B cell (primary cell): ENCODE measurements at regions not wholly inside any gene's neighbourhood (a gene's known extent, or its start where the extent isn't known, plus 50 kb on each side); places are given as distances from the start of the nearest gene placed in this dataset.

Source experiments
- ATAC-seq: fragments of 200-7000 bp; cut with Tn5 transposase; one replicate; pipeline ENCODE4 v1.10.0; 2021; ENCODE audit warnings: low read depth, mild to moderate bottlenecking, moderate number of reproducible peaks, moderate library complexity
- CTCF ChIA-PET: fragments of 350-600 bp; sonication (Branson Sonifier 250); formaldehyde crosslinking; loops from one replicate; lab custom pipeline; 2021; ENCODE audit warnings: antibody characterized with exemption, inconsistent platforms; lab: Charles Lee
- POLR2A ChIA-PET: fragments of 350-600 bp; sonication (Branson Sonifier 250); formaldehyde crosslinking; loops from one replicate; lab custom pipeline; 2021; ENCODE audit warnings: antibody characterized with exemption; lab: Charles Lee
- DNase-seq: peaks from one replicate; pipeline ENCODE4 v3.0.0; 2013
- H2AFZ ChIP-seq: 2 replicates; pipeline ENCODE4 v1.6.1; 2012; ENCODE audit warnings: mild to moderate bottlenecking, low read depth, low read length; ENCODE audit not compliant: insufficient read depth, poor library complexity, severe bottlenecking
- H3K27ac ChIP-seq, 2 donors: 1 replicate in 1 of 2; 2 replicates in 1 of 2; pipeline ENCODE4 v1.5.1; 2012 to 2013; ENCODE audit warnings: low read length in 2 of 2, mild to moderate bottlenecking in 2 of 2, moderate library complexity in 1 of 2
- H3K27me3 ChIP-seq, 4 experiments: fragments of 200-600 bp in 1 of 4; sonication (generic) in 1 of 4; replicated peaks in 1 of 4; 1 replicate in 2 of 4; 2 replicates in 2 of 4; pipeline versions ENCODE4 v1.6.1 to v1.7.0; 2013 to 2016; ENCODE audit warnings: low read length in 3 of 4, mild to moderate bottlenecking in 2 of 4, mixed read lengths in 1 of 4, moderate library complexity in 1 of 4; ENCODE audit not compliant: insufficient read depth in 4 of 4, control insufficient read depth in 3 of 4; ENCODE audit errors: control extremely low read depth in 1 of 4
- H3K36me3 ChIP-seq, 2 experiments: replicated peaks in 1 of 2; 1 replicate in 1 of 2; 2 replicates in 1 of 2; pipeline versions ENCODE4 v1.6.1 to v1.7.1; 2013; ENCODE audit warnings: low read length in 1 of 2; ENCODE audit not compliant: insufficient read depth in 2 of 2, control insufficient read depth in 1 of 2; ENCODE audit errors: control extremely low read depth in 1 of 2, extremely low read depth in 1 of 2
- H3K4me1 ChIP-seq, 2 donors: fragments of 200-600 bp in 1 of 2; sonication (generic) in 1 of 2; 1 replicate in 1 of 2; 2 replicates in 1 of 2; pipeline versions ENCODE4 v1.5.1 to v1.6.1; 2013 to 2017; ENCODE audit warnings: low read length in 2 of 2; ENCODE audit not compliant: control insufficient read depth in 2 of 2, insufficient read depth in 2 of 2
- H3K4me2 ChIP-seq: replicated peaks from 2 replicates; pipeline ENCODE3; 2012; ENCODE audit warnings: mild to moderate bottlenecking, low read depth, low read length; ENCODE audit not compliant: poor library complexity, severe bottlenecking
- H3K4me3 ChIP-seq, 5 experiments: fragments of 200-600 bp in 1 of 5; sonication (generic) in 1 of 5; 1 replicate in 3 of 5; 2 replicates in 2 of 5; pipeline versions ENCODE4 v1.5.1 to v1.7.0; 2011 to 2016; ENCODE audit warnings: low read length in 4 of 5, mild to moderate bottlenecking in 4 of 5, low read depth in 2 of 5, control low read depth in 1 of 5, moderate library complexity in 1 of 5; ENCODE audit not compliant: insufficient read depth in 1 of 5; ENCODE audit errors: control extremely low read depth in 1 of 5, extremely low read depth in 1 of 5
- H3K79me2 ChIP-seq: fragments of 200-600 bp; sonication (generic); one replicate; pipeline ENCODE4 v1.6.0; 2016; ENCODE audit warnings: low read length; ENCODE audit not compliant: control insufficient read depth, insufficient read depth
- H3K9ac ChIP-seq: fragments of 200-600 bp; sonication (generic); 2 replicates; pipeline ENCODE4 v1.6.1; 2017; ENCODE audit warnings: mild to moderate bottlenecking, low read length, moderate library complexity
- H3K9me3 ChIP-seq, 3 donors: one replicate each; pipeline versions ENCODE4 v1.6.1 to v1.7.1; 2013; ENCODE audit warnings: low read length in 2 of 3; ENCODE audit not compliant: control insufficient read depth in 2 of 3, insufficient read depth in 1 of 3; ENCODE audit errors: control extremely low read depth in 1 of 3
- H4K20me1 ChIP-seq: 2 replicates; pipeline ENCODE4 v1.6.0; 2012; ENCODE audit warnings: mild to moderate bottlenecking, low read length; ENCODE audit not compliant: insufficient read depth, control insufficient read depth, poor library complexity, severe bottlenecking
- H3K27ac Mint-ChIP-seq: one replicate; pipeline ENCODE4 v1.8.0; 2021; ENCODE audit warnings: mixed read lengths
- H3K27me3 Mint-ChIP-seq: one replicate; pipeline ENCODE4 v1.8.0; 2021; ENCODE audit warnings: mixed read lengths
- H3K4me1 Mint-ChIP-seq: one replicate; pipeline ENCODE4 v1.8.0; 2021; ENCODE audit warnings: mixed read lengths
- H3K4me3 Mint-ChIP-seq: one replicate; pipeline ENCODE4 v1.8.0; 2021; ENCODE audit warnings: mixed read lengths
- H3K9me3 Mint-ChIP-seq: one replicate; pipeline ENCODE4 v1.8.0; 2022; ENCODE audit warnings: mixed read lengths; ENCODE audit not compliant: insufficient read depth
- CTCF ChIP-seq: fragments of 200-600 bp; IDR thresholded peaks from one replicate; pipeline ENCODE4 v1.8.0; 2022; ENCODE audit warnings: antibody characterized with exemption, mild to moderate bottlenecking
- EZH2 ChIP-seq: IDR thresholded peaks from 2 replicates; pipeline ENCODE4 v1.6.1; 2012; ENCODE audit warnings: borderline replicate concordance, low read depth, mild to moderate bottlenecking, moderate library complexity, low read length; ENCODE audit not compliant: insufficient read depth, poor library complexity, severe bottlenecking
- WGBS: methylation state at CpG from one replicate; pipeline ENCODE4 v1.1.5; 2013; ENCODE audit warnings: missing lambda C conversion rate; ENCODE audit not compliant: insufficient coverage; 5-methylcytosine and 5-hydroxymethylcytosine counted together
- intact Hi-C: fragments of 100-400 bp; cut with micrococcal nuclease; formaldehyde crosslinking; loops from one replicate; pipeline ENCODE4 v1.10.0; 2022

GRCh38 chr6:17039266-17039665 lies 62.6 kb upstream of the STMND1 start:
- H3K27ac ChIP-seq = no peak overlapping the region
- no peaks in the 10 kb centered on the region for H3K79me2 ChIP-seq
- TF ChIP-seq EZH2 (no peak), CTCF (no peak)
- Mint-ChIP-seq H3K4me1 (no peaks in the 10 kb centered on the region), H3K4me3 (no peak overlapping the region), H3K9me3 (peaks cover 5% of the 10 kb centered on the region), H3K27ac (no peak overlapping the region), H3K27me3 (peaks cover 13% of the 10 kb centered on the region)
- WGBS = no CpG with 5 or more reads among the region's 4 CpGs
- ChIA-PET CTCF (no interaction called here), POLR2A (no interaction called here)
- no peak for ATAC-seq
- no peaks in the 10 kb centered on the region for H3K4me1 ChIP-seq
- H4K20me1 ChIP-seq = no peaks in the 10 kb centered on the region
- H3K4me2 ChIP-seq = no peak overlapping the region
- no peak overlapping the region for H2AFZ ChIP-seq
- no peaks in the 10 kb centered on the region for H3K27me3 ChIP-seq
- H3K9ac ChIP-seq = no peak overlapping the region
- H3K9me3 ChIP-seq = no peaks in the 10 kb centered on the region
- no peaks in the 10 kb centered on the region for H3K36me3 ChIP-seq
- intact Hi-C loops = no loop called here
- DNase-seq = no peak
- H3K4me3 ChIP-seq = no peak overlapping the region

- DNase-seq = no peak
- POLR2A ChIA-PET = no interaction called here
- H3K4me3 ChIP-seq = no peak overlapping the region
- no peak overlapping the region for H3K27ac Mint-ChIP-seq
- TF ChIP-seq CTCF = no peak
- TF ChIP-seq EZH2 = no peak
- CTCF ChIA-PET = no interaction called here
- no peak overlapping the region for H3K9ac ChIP-seq
- peaks cover 8% of the 10 kb centered on the region for H3K27me3 Mint-ChIP-seq
- H3K79me2 ChIP-seq = no peaks in the 10 kb centered on the region
- H2AFZ ChIP-seq = no peak overlapping the region
- no peak for ATAC-seq
- no peaks in the 10 kb centered on the region for H3K27me3 ChIP-seq
- H3K9me3 Mint-ChIP-seq = peaks cover 5% of the 10 kb centered on the region
- H3K4me2 ChIP-seq = no peak overlapping the region
- H3K4me1 Mint-ChIP-seq = no peaks in the 10 kb centered on the region
- no peaks in the 10 kb centered on the region for H3K9me3 ChIP-seq
- WGBS = no CpG with 5 or more reads among the region's 2 CpGs
- no peaks in the 10 kb centered on the region for H4K20me1 ChIP-seq
- no peak overlapping the region for H3K4me3 Mint-ChIP-seq
- H3K4me1 ChIP-seq = no peaks in the 10 kb centered on the region
- H3K27ac ChIP-seq = no peak overlapping the region
- intact Hi-C loops = no loop called here
- no peaks in the 10 kb centered on the region for H3K36me3 ChIP-seq
Observed at GRCh38 chr6:17038316-17038715, 63.5 kb upstream of the STMND1 start.
